ENCODE measurements at regions not wholly inside any gene's neighbourhood (a gene's known extent, or its start where the extent isn't known, plus 50 kb on each side); places are given as distances from the start of the nearest gene placed in this dataset.

GRCh38 chr4:179112441-179113170 lies 1670.4 kb upstream of the AGA start:
- WGBS, 2 donors: 28 to 46% methylated on average over 5 of the region's 5 CpGs
- intact Hi-C loops (cut with DNase I): no loop called here
- ATAC-seq: no peak

GRCh38 chr4:179114615-179115014 lies 1672.4 kb upstream of the AGA start:
- TF ChIP-seq CTCF (IDR thresholded peaks at IDR 0.05): no peak
- no peak for TF ChIP-seq POLR2A (IDR thresholded peaks at IDR 0.05)
- Histone ChIP-seq H3K36me3 (replicated peaks in 1 of 2; ENCODE audit: insufficient read depth in 1 of 2, low read depth in 2 of 2) (no peaks in the 10 kb centered on the region), H3K27me3 (no peaks in the 10 kb centered on the region), H3K4me3 (no peak overlapping the region), H3K27ac (no peak overlapping the region), H3K4me1 (no peaks in the 10 kb centered on the region), H3K9me3 (no peaks in the 10 kb centered on the region)
- ATAC-seq (no peak), DNase-seq (no peak)
- 49 to 56% methylated on average over 1 of the region's 1 CpG for WGBS, 2 donors
- intact Hi-C loops (cut with DNase I): no loop called here

More at GRCh38 chr4:179112441-179113170, 1670.4 kb upstream of the AGA start:
- no peaks in the 10 kb centered on the region for H3K4me1 ChIP-seq
- H3K4me3 ChIP-seq: no peak overlapping the region
- no peaks in the 10 kb centered on the region for H3K36me3 ChIP-seq (replicated peaks in 1 of 2; ENCODE audit: insufficient read depth in 1 of 2, low read depth in 2 of 2)
- H3K27ac ChIP-seq: no peak overlapping the region
- H3K27me3 ChIP-seq: no peaks in the 10 kb centered on the region
- TF ChIP-seq POLR2A (IDR thresholded peaks at IDR 0.05) (no peak), CTCF (IDR thresholded peaks at IDR 0.05) (no peak)
- H3K9me3 ChIP-seq: no peaks in the 10 kb centered on the region
- no peak for DNase-seq

GRCh38 chr4:179116011-179116410 lies 1673.8 kb upstream of the AGA start:
- Histone ChIP-seq H3K27ac (no peak overlapping the region), H3K27me3 (no peaks in the 10 kb centered on the region), H3K4me1 (no peaks in the 10 kb centered on the region), H3K36me3 (replicated peaks in 1 of 2; ENCODE audit: insufficient read depth in 1 of 2, low read depth in 2 of 2) (no peaks in the 10 kb centered on the region), H3K9me3 (no peaks in the 10 kb centered on the region), H3K4me3 (no peak overlapping the region)
- no peak for DNase-seq
- no peak for ATAC-seq
- TF ChIP-seq CTCF (IDR thresholded peaks at IDR 0.05): no peak
- no peak for TF ChIP-seq POLR2A (IDR thresholded peaks at IDR 0.05)
- intact Hi-C loops (cut with DNase I): no loop called here
- WGBS, 2 donors: 35 to 40% methylated on average over 2 of the region's 2 CpGs

GRCh38 chr4:179116581-179116980 lies 1674.3 kb upstream of the AGA start:
- no peak overlapping the region for H3K27ac ChIP-seq
- no peaks in the 10 kb centered on the region for H3K4me1 ChIP-seq
- H3K27me3 ChIP-seq: no peaks in the 10 kb centered on the region
- WGBS, 2 donors: 19 to 29% methylated on average over 2 of the region's 2 CpGs
- no peak for ATAC-seq
- no peak for DNase-seq
- no peaks in the 10 kb centered on the region for H3K36me3 ChIP-seq (replicated peaks in 1 of 2; ENCODE audit: insufficient read depth in 1 of 2, low read depth in 2 of 2)
- intact Hi-C loops (cut with DNase I): no loop called here
- H3K9me3 ChIP-seq: no peaks in the 10 kb centered on the region
- TF ChIP-seq CTCF (IDR thresholded peaks at IDR 0.05) (no peak), POLR2A (IDR thresholded peaks at IDR 0.05) (no peak)
- H3K4me3 ChIP-seq: no peak overlapping the region

GRCh38 chr4:179123084-179123483 lies 1680.8 kb upstream of the AGA start:
- H3K4me3 ChIP-seq: no peak overlapping the region
- peaks cover 4% of the 10 kb centered on the region for H3K4me1 ChIP-seq
- TF ChIP-seq POLR2A (IDR thresholded peaks at IDR 0.05) (no peak), CTCF (IDR thresholded peaks at IDR 0.05) (no peak)
- no peak overlapping the region for H3K27ac ChIP-seq
- WGBS, 2 donors: 72 to 90% methylated on average over 2 of the region's 2 CpGs
- intact Hi-C loops (cut with DNase I): no loop called here
- H3K36me3 ChIP-seq (replicated peaks in 1 of 2; ENCODE audit: insufficient read depth in 1 of 2, low read depth in 2 of 2): no peaks in the 10 kb centered on the region
- DNase-seq (no peak), ATAC-seq (no peak)
- H3K27me3 ChIP-seq: no peaks in the 10 kb centered on the region
- H3K9me3 ChIP-seq: no peaks in the 10 kb centered on the region
